ENCODE measurements at regions not wholly inside any gene's neighbourhood (a gene's known extent, or its start where the extent isn't known, plus 50 kb on each side); places are given as distances from the start of the nearest gene placed in this dataset.

DNA sequence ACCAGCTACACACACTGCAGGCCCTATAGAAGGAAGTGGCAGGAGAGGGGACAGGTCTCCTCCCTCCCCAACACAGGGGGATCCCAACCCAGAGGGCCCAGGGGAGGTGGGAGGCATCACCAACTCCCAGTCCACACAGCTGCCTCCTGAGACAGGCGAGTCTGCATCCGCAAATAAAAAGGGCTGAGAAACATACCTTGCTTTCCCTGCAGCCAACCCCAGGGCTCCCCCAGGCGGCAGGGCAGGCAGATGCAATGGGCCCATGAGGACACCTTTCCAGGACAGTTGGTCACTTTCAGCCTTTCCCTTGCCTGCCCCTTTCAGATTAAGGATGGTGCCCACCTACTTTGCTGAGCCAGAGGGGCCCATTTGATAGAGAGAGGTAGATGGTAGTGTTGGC lies 180.0 kb downstream of the BRD1 start:
- H3K36me3 ChIP-seq (ENCODE audit: control insufficient read depth, insufficient read depth, low read length) = peaks cover 6% of the 10 kb centered on the region
- H3K27me3 ChIP-seq (replicated peaks; ENCODE audit: control insufficient read depth, insufficient read depth, low read length) = no peaks in the 10 kb centered on the region
- no peak overlapping the region for H3K4me3 ChIP-seq (replicated peaks; ENCODE audit: low read depth, low read length)
- DNase-seq (ENCODE audit: extremely low read depth, insufficient read length) = no peak
- peak; percentile 5 for TF ChIP-seq CTCF (IDR thresholded peaks at IDR 0.05; ENCODE audit: insufficient read depth, low read length, poor library complexity, severe bottlenecking)

DNA sequence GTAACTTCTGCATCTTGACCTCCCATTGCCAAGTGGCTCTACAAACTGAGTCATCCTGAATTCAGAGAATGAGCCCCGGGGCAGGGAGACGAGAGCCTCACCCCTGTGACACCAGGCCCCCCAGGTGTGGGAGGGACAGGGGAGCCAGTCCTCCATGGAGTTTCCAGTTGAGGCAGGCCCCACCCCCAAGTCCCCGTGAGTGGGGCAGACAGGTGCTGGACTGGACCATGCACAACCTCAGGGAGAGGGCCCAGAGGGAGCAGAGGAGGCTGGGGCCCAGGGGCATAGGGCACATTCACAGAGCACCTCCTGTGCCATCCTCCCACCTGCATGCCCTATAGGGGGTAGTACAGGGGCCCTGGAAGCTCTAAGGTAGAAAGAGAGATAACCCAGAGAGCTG lies 180.8 kb downstream of the BRD1 start:
- peaks cover 8% of the 10 kb centered on the region for H3K36me3 ChIP-seq (ENCODE audit: control insufficient read depth, insufficient read depth, low read length)
- DNase-seq (ENCODE audit: extremely low read depth, insufficient read length) = no peak
- TF ChIP-seq CTCF (IDR thresholded peaks at IDR 0.05; ENCODE audit: insufficient read depth, low read length, poor library complexity, severe bottlenecking) = no peak
- no peaks in the 10 kb centered on the region for H3K27me3 ChIP-seq (replicated peaks; ENCODE audit: control insufficient read depth, insufficient read depth, low read length)
- no peak overlapping the region for H3K4me3 ChIP-seq (replicated peaks; ENCODE audit: low read depth, low read length)

DNA sequence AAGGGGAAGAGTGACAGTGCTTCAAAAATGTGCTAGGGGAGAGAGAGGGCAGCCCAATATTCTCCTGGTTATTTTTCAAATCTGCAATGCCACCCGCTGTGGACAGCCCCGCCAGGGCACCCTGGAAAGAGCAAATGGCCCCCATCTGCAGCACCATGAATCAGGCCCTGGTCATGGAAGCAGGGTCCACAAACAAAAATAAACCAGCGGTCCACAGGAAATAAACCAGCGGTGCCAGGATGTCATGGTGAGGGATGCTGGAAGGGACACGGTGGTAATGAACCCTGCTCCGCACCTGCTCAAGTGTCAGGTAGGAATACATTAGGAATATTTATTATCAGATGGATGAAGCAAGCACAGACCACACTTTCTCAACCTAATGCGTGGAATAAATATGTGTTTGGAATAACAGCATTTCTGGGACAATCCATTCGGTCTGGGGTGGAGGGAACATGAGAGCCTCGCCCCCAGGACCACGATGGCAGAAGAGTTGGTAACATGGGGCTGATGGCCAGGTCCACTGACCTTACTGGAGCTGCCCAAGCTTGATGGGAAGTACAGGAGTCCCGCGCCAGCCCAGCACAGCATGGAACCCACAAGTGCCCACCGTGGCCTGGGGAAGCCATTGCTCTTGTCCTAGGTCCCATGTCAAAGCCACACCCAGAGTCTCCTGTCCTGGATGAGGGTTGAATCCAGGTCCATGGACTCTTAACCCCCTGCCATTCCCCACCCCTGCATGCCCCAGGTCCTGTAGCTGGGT lies 181.7 kb downstream of the BRD1 start:
- H3K4me3 ChIP-seq (replicated peaks; ENCODE audit: low read depth, low read length) = no peak overlapping the region
- no peaks in the 10 kb centered on the region for H3K27me3 ChIP-seq (replicated peaks; ENCODE audit: control insufficient read depth, insufficient read depth, low read length)
- DNase-seq (ENCODE audit: extremely low read depth, insufficient read length) = no peak
- no peak for TF ChIP-seq CTCF (IDR thresholded peaks at IDR 0.05; ENCODE audit: insufficient read depth, low read length, poor library complexity, severe bottlenecking)
- H3K36me3 ChIP-seq (ENCODE audit: control insufficient read depth, insufficient read depth, low read length) = peaks cover 9% of the 10 kb centered on the region

DNA sequence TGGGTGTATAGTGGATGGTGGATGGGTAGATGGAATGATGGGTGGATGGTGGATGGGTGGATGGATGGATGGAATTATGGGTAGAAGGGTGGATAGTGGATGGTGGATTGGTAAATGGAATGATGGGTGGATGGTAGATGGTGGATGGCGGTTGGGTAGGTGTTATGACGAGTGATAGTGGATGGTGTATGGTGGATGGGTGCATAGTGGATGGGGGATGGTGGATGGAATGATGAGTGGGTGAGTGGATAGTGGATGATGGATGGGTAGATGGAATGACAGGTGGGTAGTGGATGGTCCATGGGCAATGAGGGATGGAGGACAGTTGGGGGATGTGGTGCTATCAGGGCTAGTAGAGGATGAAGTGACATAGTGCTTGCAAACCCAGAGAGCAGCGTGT lies 182.4 kb downstream of the BRD1 start:
- Histone ChIP-seq H3K36me3 (ENCODE audit: control insufficient read depth, insufficient read depth, low read length) (peaks cover 5% of the 10 kb centered on the region), H3K27me3 (replicated peaks; ENCODE audit: control insufficient read depth, insufficient read depth, low read length) (no peaks in the 10 kb centered on the region), H3K4me3 (replicated peaks; ENCODE audit: low read depth, low read length) (no peak overlapping the region)
- no peak for DNase-seq (ENCODE audit: extremely low read depth, insufficient read length)
- TF ChIP-seq CTCF (IDR thresholded peaks at IDR 0.05; ENCODE audit: insufficient read depth, low read length, poor library complexity, severe bottlenecking) = no peak

DNA sequence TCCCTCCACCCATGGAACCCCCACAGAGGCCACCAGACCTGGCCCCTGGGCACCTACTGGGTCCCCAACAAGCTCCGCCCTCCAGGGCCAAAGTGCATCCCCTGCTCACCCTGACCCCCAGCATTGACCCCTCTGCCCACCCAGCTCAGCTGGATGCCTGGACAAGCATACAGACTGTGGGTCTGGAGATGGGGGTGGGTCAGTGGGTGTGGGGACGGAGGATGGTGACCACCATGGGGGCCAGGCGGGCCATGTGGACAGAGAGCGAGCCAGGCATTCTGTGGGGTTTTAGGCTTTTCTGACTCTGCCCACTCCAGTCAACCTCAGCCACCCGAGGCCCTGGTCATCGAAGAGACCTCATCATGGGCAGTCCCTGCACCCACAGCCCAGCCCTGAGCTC lies 183.7 kb downstream of the BRD1 start:
- Histone ChIP-seq H3K4me3 (replicated peaks; ENCODE audit: low read depth, low read length) (no peak overlapping the region), H3K36me3 (ENCODE audit: control insufficient read depth, insufficient read depth, low read length) (peaks cover 5% of the 10 kb centered on the region), H3K27me3 (replicated peaks; ENCODE audit: control insufficient read depth, insufficient read depth, low read length) (no peaks in the 10 kb centered on the region)
- no peak for TF ChIP-seq CTCF (IDR thresholded peaks at IDR 0.05; ENCODE audit: insufficient read depth, low read length, poor library complexity, severe bottlenecking)
- DNase-seq (ENCODE audit: extremely low read depth, insufficient read length) = no peak

DNA sequence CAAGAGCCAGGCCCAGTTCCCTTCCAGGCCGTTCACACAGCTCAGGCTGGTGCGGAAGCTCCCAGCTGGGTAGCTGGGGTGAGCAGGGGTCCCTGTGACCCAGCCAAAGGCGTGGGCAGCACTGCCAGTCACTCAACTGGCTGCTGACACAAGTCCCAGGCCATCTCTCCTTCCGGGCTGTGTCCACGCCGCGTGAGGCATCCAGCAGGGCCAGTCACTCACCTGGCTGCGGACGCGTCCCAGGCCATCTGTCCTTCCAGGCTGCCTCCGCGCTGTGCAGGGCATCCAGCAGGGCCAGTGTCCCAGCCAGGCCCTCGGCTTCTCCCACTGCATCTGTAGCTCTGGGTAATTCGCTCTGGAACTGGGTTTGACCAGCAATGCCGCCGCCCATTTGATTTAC lies 184.2 kb downstream of the BRD1 start:
- Histone ChIP-seq H3K36me3 (ENCODE audit: control insufficient read depth, insufficient read depth, low read length) (peaks cover 5% of the 10 kb centered on the region), H3K27me3 (replicated peaks; ENCODE audit: control insufficient read depth, insufficient read depth, low read length) (no peaks in the 10 kb centered on the region)
- no peak for TF ChIP-seq CTCF (IDR thresholded peaks at IDR 0.05; ENCODE audit: insufficient read depth, low read length, poor library complexity, severe bottlenecking)

More for the DNA sequence above, 184.2 kb downstream of the BRD1 start:
- no peak for DNase-seq (ENCODE audit: extremely low read depth, insufficient read length)
- H3K4me3 ChIP-seq (replicated peaks; ENCODE audit: low read depth, low read length) = no peak overlapping the region
